ENCODE measurements at regions not wholly inside any gene's neighbourhood (a gene's known extent, or its start where the extent isn't known, plus 50 kb on each side); places are given as distances from the start of the nearest gene placed in this dataset.

DNA sequence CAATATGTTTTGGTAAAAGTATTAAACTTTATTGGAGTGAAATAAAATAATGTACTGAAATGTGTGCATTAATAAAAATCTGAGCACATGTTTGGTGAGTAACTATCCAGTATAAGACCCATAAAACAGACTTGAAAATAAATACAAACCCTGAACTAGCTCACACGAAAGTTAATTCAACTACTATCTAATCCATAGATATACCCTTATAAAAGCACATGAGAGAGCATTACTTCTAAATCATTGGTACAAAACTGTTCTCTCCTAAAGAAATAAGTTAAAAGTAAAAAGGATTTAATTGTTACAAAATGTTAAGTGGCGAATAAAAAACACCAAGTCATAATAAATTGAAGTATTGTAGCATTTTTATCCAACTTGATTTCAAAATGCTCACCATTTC, 295.6 kb downstream of the PTPRC start:
- 59% methylated on average over 2 of the region's 2 CpGs for WGBS
- no peaks in the 10 kb centered on the region for H3K4me1 ChIP-seq (ENCODE audit: control insufficient read depth, insufficient read depth, low read length)
- H3K27me3 ChIP-seq (ENCODE audit: control insufficient read depth, insufficient read depth): no peaks in the 10 kb centered on the region
- peak overlapping the region; percentile 99 for H3K4me3 ChIP-seq (ENCODE audit: low read length)
- intact Hi-C loops (cut with DNase I): no loop called here
- ATAC-seq: no peak
- no peak for DNase-seq
- H3K9me3 ChIP-seq (ENCODE audit: control insufficient read depth, low read length): no peaks in the 10 kb centered on the region
- no peak overlapping the region for H3K27ac ChIP-seq (ENCODE audit: low read length)

DNA sequence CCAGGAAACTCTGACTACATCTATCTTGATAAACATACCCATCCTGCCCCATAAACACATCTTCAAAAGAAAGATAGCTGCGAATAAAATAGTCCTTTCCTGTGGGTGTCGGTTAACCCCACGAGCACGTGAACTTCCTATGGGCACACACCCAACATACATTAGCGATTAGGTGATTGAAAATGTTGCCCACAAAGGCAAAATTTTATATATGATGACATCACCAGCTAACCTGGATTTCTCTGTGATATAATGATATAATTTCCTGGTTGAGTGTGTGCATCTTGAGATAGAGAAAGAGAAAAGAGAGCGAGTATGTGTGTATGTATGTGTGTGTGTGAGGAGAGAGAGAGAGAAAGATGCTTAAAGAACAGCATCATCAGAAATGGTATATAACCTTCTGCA, 296.1 kb downstream of the PTPRC start:
- no peaks in the 10 kb centered on the region for H3K4me1 ChIP-seq (ENCODE audit: control insufficient read depth, insufficient read depth, low read length)

DNA sequence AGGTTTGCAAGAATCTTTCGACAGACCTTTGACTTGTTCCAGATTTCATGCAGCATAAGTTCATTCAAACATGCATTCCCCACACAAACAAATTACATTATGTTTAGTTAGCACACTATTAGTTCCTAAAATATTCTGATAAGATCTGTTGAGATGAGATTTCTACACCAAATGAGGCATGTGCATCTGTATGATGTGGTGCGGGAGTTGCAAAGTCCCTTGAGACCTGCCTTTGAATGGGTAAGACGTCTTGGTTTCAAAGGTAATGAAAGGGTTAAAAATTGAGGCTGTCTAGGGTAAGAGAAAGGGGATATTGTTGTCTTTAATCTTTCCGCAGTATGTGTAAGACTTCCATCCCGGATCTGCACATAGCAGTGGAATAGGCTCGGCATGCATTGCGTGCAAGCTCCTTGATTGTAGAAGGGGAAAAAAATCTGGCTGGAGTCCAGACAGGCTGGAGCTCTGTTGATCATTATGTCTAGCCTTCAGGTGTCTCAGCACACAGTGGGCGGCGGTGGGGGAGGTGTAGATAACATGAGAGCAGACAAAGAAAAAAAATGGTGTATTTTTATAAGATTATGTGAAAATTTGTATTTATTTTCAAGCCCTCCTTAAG, 296.6 kb downstream of the PTPRC start:
- intact Hi-C loops (cut with DNase I): no loop called here
- Histone ChIP-seq H3K27me3 (ENCODE audit: control insufficient read depth, insufficient read depth) (no peaks in the 10 kb centered on the region), H3K4me3 (ENCODE audit: low read length) (peak overlapping the region; percentile 99), H3K9me3 (ENCODE audit: control insufficient read depth, low read length) (no peaks in the 10 kb centered on the region), H3K4me1 (ENCODE audit: control insufficient read depth, insufficient read depth, low read length) (no peaks in the 10 kb centered on the region), H3K27ac (ENCODE audit: low read length) (peak overlapping the region; percentile 30)
- ATAC-seq (peak; percentile 20 to 74), DNase-seq (peak; percentile 56 to 78 (median 67))
- WGBS: 3% methylated on average over 9 of the region's 9 CpGs

More for the DNA sequence above, 296.1 kb downstream of the PTPRC start:
- intact Hi-C loops (cut with DNase I): no loop called here
- H3K27me3 ChIP-seq (ENCODE audit: control insufficient read depth, insufficient read depth): no peaks in the 10 kb centered on the region
- no peak for ATAC-seq
- no peak overlapping the region for H3K27ac ChIP-seq (ENCODE audit: low read length)
- H3K4me3 ChIP-seq (ENCODE audit: low read length): peak overlapping the region; percentile 99
- no peaks in the 10 kb centered on the region for H3K9me3 ChIP-seq (ENCODE audit: control insufficient read depth, low read length)
- no peak for DNase-seq
- WGBS: 10% methylated on average over 6 of the region's 6 CpGs

DNA sequence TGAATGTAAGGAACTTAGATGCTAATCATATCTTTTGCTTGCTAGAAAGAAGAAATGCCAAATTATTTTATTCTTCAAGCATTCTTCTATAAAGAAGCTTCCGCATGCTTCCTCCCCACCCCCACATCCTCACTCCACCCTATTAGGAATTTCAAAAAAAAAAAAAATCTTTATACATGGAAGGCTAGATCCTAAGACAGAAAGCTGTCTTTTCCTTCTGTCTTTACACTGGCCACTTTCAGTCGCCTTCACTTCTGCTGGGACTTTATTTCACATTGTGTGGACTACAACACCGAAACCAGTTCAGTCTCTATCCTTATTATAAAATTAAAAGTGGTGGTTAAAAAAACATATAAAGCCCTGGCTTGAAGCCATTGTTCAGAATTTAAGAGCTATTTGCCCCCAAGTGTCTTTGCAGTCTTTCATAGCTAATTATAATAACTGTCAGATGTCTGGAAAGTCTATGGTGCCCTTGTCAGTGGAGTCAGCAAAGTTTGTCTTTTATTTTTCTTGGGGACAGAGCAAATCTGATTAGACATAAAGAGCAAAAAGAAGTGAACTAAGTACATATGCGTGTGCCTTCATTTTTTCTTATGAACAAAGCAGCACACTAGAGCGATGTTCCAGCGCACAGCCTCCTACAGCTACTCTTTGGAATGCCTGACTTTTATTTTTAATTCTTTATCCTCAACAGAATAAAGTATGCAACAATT, 297.7 kb downstream of the PTPRC start:
- no peaks in the 10 kb centered on the region for H3K9me3 ChIP-seq (ENCODE audit: control insufficient read depth, low read length)
- no peaks in the 10 kb centered on the region for H3K27me3 ChIP-seq (ENCODE audit: control insufficient read depth, insufficient read depth)
- ATAC-seq (peak; percentile 61 to 66), DNase-seq (no peak)
- WGBS: 4% methylated on average over 6 of the region's 6 CpGs
- no peaks in the 10 kb centered on the region for H3K4me1 ChIP-seq (ENCODE audit: control insufficient read depth, insufficient read depth, low read length)
- peak overlapping the region; percentile 99 for H3K4me3 ChIP-seq (ENCODE audit: low read length)
- H3K27ac ChIP-seq (ENCODE audit: low read length): peak overlapping the region; percentile 64
- intact Hi-C loops (cut with DNase I): no loop called here

DNA sequence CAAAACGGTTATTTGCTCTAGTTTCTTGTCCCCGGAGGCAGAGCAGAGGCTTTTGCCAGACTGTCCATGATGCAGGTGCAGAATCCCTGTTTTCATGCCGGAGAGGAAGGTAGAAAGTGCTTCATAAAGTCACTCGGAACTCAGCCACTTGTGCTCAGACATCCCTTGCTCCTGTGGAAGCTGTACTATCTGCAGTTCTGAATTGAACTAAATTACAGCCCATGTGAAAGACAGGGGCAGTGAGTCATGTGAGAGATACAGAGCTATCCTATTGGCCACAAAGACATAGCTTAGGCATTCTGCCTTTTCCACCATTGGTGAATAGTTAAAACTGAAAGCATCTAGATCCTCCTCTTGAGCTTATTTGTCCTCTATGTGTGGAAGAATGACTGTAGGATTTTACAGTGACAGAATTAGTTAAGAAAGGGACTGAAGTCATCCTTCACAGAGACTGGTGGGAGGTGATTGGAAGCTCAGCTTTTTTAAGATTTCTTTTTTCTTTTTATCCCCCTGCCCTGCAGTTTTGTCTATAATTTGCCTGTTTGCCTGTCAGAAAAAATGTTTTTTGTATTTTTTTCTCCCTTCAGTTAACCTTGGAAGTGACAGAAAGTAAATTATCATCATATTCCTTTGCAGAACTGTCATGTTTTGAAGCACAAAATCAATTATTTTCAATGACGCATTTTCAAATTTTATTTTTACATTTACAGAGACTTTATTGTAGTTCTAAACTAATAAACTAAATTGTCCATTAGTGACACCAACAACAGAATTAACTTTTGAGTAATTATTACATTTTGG, 298.6 kb downstream of the PTPRC start:
- peak overlapping the region; percentile 99 for H3K4me3 ChIP-seq (ENCODE audit: low read length)
- no peaks in the 10 kb centered on the region for H3K4me1 ChIP-seq (ENCODE audit: control insufficient read depth, insufficient read depth, low read length)
- peak overlapping the region; percentile 79 for H3K27ac ChIP-seq (ENCODE audit: low read length)
- H3K27me3 ChIP-seq (ENCODE audit: control insufficient read depth, insufficient read depth): no peaks in the 10 kb centered on the region
- ATAC-seq (peak; percentile 99 to 100), DNase-seq (peak; percentile 15 to 43 (median 36))
- no peaks in the 10 kb centered on the region for H3K9me3 ChIP-seq (ENCODE audit: control insufficient read depth, low read length)
- WGBS: 20% methylated on average over 5 of the region's 5 CpGs
- intact Hi-C loops (cut with DNase I): no loop called here

DNA sequence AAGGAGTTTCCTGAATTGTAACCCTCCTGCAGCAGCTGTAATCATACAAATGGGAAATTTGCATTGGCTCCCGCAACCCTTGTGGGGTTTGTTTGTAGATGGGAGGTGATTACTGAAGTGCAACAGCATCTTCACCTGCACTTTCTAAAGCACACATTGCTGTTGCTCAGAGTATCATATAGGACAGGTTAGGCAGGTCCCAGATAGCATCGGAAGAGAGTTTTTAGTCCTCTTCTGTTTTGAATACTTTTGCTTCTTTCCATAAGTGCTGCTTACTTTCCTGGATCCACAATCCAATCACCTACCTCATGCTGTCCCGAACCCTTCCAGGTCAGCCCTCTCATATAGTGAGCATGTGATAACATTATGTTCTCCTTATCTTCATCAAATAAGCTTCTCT, 300.4 kb downstream of the PTPRC start:
- no peak overlapping the region for H3K4me3 ChIP-seq (ENCODE audit: low read length)
- no peaks in the 10 kb centered on the region for H3K4me1 ChIP-seq (ENCODE audit: control insufficient read depth, insufficient read depth, low read length)
- DNase-seq (no peak), ATAC-seq (no peak)
- no peak overlapping the region for H3K27ac ChIP-seq (ENCODE audit: low read length)
- intact Hi-C loops (cut with DNase I): no loop called here
- no peaks in the 10 kb centered on the region for H3K27me3 ChIP-seq (ENCODE audit: control insufficient read depth, insufficient read depth)
- WGBS: 94% methylated on average over 3 of the region's 3 CpGs
- H3K9me3 ChIP-seq (ENCODE audit: control insufficient read depth, low read length): no peaks in the 10 kb centered on the region

DNA sequence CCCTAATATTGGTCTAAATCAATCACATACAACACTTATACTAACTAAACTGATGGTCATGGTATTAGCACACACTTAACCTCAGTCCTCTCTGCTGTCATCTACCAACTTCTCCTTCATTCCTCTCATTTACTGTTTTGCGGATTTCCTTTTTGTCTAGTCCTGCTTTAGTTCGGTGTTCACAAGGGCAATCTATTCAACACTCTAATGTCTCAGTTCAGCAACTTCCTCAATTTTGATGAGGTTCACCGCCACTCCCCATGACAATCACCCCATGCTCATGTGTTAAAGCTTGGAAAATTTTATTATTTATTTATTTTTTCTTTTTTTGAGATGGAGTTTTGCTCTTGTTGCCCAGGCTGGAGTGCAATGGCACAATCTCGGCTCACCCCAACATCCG, 301.1 kb downstream of the PTPRC start:
- Histone ChIP-seq H3K27ac (ENCODE audit: low read length) (no peak overlapping the region), H3K4me3 (ENCODE audit: low read length) (no peak overlapping the region), H3K9me3 (ENCODE audit: control insufficient read depth, low read length) (no peaks in the 10 kb centered on the region), H3K4me1 (ENCODE audit: control insufficient read depth, insufficient read depth, low read length) (no peaks in the 10 kb centered on the region), H3K27me3 (ENCODE audit: control insufficient read depth, insufficient read depth) (no peaks in the 10 kb centered on the region)
- 94% methylated on average over 5 of the region's 5 CpGs for WGBS
- no peak for ATAC-seq
- no peak for DNase-seq
- intact Hi-C loops (cut with DNase I): no loop called here

DNA sequence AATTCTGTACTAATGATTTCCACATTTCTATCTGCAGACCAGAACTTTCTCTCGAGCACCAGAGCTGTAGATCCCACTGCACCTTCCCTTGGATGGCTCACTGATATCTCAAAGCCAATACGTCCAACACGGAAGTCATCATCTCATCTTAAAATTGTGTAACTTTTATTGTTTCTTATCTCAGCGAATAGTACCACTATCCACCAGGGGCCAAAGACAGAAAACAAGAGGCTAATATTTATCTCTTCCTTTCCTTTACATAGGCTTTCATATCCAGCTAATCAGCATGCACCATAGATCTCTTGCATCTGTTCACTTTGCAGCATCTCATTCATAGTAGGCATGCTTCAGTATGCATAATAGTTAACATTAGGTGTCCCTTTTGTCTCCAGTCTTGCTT, 303.6 kb downstream of the PTPRC start:
- Histone ChIP-seq H3K4me1 (ENCODE audit: control insufficient read depth, insufficient read depth, low read length) (no peaks in the 10 kb centered on the region), H3K27me3 (ENCODE audit: control insufficient read depth, insufficient read depth) (no peaks in the 10 kb centered on the region), H3K27ac (ENCODE audit: low read length) (no peak overlapping the region), H3K4me3 (ENCODE audit: low read length) (no peak overlapping the region), H3K9me3 (ENCODE audit: control insufficient read depth, low read length) (no peaks in the 10 kb centered on the region)
- DNase-seq: no peak
- intact Hi-C loops (cut with DNase I): no loop called here
- WGBS: 78% methylated on average over 4 of the region's 4 CpGs
- no peak for ATAC-seq

DNA sequence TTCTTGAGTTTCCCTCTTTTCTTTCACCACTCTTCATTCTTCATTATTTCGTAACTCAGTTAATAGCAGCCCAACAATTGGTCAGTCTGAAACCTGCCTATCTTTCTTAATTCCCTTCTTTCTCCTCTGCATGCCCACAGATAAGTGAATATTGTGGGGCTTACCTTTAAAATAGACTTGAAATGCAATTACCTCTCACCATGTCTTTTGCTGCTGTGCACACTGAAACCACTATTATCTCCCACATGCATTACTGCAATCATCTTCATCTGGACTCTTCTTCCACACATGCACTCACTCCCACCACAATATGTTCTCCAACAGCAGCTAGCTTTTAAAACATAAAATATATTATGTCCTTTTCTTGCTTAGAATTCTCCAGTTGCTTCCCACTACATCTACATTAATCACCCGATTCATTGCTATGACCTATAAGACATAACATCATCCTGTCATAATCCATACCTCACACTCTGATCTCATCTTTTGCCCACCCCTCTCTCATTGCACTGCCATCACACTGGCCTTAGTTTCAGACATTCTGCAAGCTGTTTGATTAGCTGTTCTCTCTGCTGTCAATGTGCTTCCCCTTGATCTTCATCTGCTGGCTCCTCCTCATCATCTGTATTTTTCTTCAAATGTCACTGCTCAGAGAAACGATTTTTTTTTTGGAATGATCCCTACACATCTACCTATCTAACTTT, 304.8 kb downstream of the PTPRC start:
- Histone ChIP-seq H3K4me1 (ENCODE audit: control insufficient read depth, insufficient read depth, low read length) (no peaks in the 10 kb centered on the region), H3K27me3 (ENCODE audit: control insufficient read depth, insufficient read depth) (no peaks in the 10 kb centered on the region), H3K9me3 (ENCODE audit: control insufficient read depth, low read length) (no peaks in the 10 kb centered on the region), H3K27ac (ENCODE audit: low read length) (no peak overlapping the region), H3K4me3 (ENCODE audit: low read length) (no peak overlapping the region)
- ATAC-seq (no peak), DNase-seq (no peak)
- WGBS: 84% methylated on average over 3 of the region's 3 CpGs
- intact Hi-C loops (cut with DNase I): no loop called here

DNA sequence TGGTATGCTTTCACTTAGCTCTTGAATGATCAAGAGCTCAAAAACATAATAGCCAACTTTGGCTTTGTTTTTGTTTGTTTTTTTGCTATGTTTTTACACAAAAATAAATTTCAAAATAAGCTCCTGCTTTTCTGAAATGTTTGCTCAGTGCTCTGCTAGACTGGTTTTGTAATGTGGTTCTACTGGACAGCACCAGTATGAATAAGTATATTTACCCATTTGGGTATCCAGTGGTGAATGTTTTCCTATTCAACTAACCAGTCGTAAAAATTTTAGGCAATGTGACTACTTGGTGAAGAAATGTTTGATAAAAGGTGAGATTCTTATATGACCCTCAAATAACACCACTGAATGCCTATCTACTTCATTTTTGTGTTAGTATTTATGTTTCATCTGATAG, 308.6 kb downstream of the PTPRC start:
- no peak overlapping the region for H3K27ac ChIP-seq (ENCODE audit: low read length)
- intact Hi-C loops (cut with DNase I): no loop called here
- 95% methylated on average over 1 of the region's 1 CpG for WGBS
- no peaks in the 10 kb centered on the region for H3K27me3 ChIP-seq (ENCODE audit: control insufficient read depth, insufficient read depth)
- no peak overlapping the region for H3K4me3 ChIP-seq (ENCODE audit: low read length)
- no peaks in the 10 kb centered on the region for H3K4me1 ChIP-seq (ENCODE audit: control insufficient read depth, insufficient read depth, low read length)
- ATAC-seq (no peak), DNase-seq (no peak)
- no peaks in the 10 kb centered on the region for H3K9me3 ChIP-seq (ENCODE audit: control insufficient read depth, low read length)

All from right cardiac atrium (tissue), 5 donors.